Ectodermal cell (in vitro differentiated cells): ENCODE measurements at regions not wholly inside any gene's neighbourhood (a gene's known extent, or its start where the extent isn't known, plus 50 kb on each side); places are given as distances from the start of the nearest gene placed in this dataset.
A peak's percentile ranks its signal among the peaks of the same experiment; 100 is the strongest.

Experiments
- H3K27ac ChIP-seq: 2 replicates; pipeline ENCODE4 v1.7.0; 2013; ENCODE audit warnings: mild to moderate bottlenecking, low read depth, low read length; ENCODE audit not compliant: insufficient read depth, poor library complexity, severe bottlenecking
- H3K27me3 ChIP-seq: 2 replicates; pipeline ENCODE4 v1.7.0; 2013; ENCODE audit warnings: mild to moderate bottlenecking, low read length; ENCODE audit not compliant: insufficient read depth, control insufficient read depth, poor library complexity, severe bottlenecking
- H3K36me3 ChIP-seq: one replicate; pipeline ENCODE4 v1.7.0; 2013; ENCODE audit warnings: low read length; ENCODE audit not compliant: control insufficient read depth, insufficient read depth
- H3K4me1 ChIP-seq: one replicate; pipeline ENCODE4 v1.7.0; 2013; ENCODE audit warnings: low read length; ENCODE audit not compliant: control insufficient read depth, insufficient read depth
- H3K4me3 ChIP-seq: 2 replicates; pipeline ENCODE4 v1.7.0; 2013; ENCODE audit warnings: low read depth, low read length, control low read depth; ENCODE audit not compliant: insufficient read depth
- H3K9me3 ChIP-seq: 2 replicates; pipeline ENCODE4 v1.7.0; 2013; ENCODE audit warnings: mild to moderate bottlenecking, low read length, moderate library complexity; ENCODE audit not compliant: control insufficient read depth
- WGBS, 2 experiments: methylation state at CpG; one replicate each; pipeline ENCODE4 v1.1.7; 2013; ENCODE audit warnings: missing lambda C conversion rate in 2 of 2; 5-methylcytosine and 5-hydroxymethylcytosine counted together

- WGBS, 2 experiments: 84 to 92% methylated on average over 4 to 9 of the region's 10 CpGs
- Histone ChIP-seq H3K36me3 (no peaks in the 10 kb centered on the region), H3K4me3 (no peak overlapping the region), H3K27me3 (no peaks in the 10 kb centered on the region), H3K9me3 (no peaks in the 10 kb centered on the region), H3K4me1 (no peaks in the 10 kb centered on the region), H3K27ac (no peak overlapping the region)
Measured at GRCh38 chr3:150357923-150358607, 50.0 kb upstream of the TSC22D2 start.

GRCh38 chr3:150357140-150357539 is 51.0 kb upstream of the TSC22D2 start:
- H3K27ac ChIP-seq: no peak overlapping the region
- no peaks in the 10 kb centered on the region for H3K27me3 ChIP-seq
- H3K9me3 ChIP-seq: no peaks in the 10 kb centered on the region
- no peaks in the 10 kb centered on the region for H3K36me3 ChIP-seq
- H3K4me1 ChIP-seq: no peaks in the 10 kb centered on the region
- 92 to 94% methylated on average over 1 of the region's 1 CpG for WGBS, 2 experiments
- H3K4me3 ChIP-seq: no peak overlapping the region

DNA sequence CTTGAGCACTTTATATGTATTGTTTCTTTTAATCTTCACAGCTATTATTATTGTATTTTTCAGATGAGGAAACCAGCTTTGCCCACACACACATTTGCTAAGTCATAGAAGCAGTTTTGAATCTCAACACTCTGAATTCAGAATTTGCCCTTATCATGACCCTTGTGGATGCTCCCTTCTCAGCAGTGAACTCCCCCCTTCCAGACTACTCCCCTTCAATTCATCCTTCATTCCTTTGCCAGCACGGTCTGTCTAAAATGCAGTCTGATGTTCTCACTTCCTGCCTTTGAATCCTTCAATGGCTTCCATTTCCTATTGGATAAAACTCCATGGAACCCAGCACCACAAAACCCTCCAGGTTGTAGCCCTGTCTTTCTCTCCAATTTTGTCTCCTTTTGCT is 52.5 kb upstream of the TSC22D2 start:
- H3K9me3 ChIP-seq: no peaks in the 10 kb centered on the region
- 85 to 92% methylated on average over 1 of the region's 1 CpG for WGBS, 2 experiments
- no peaks in the 10 kb centered on the region for H3K36me3 ChIP-seq
- H3K27me3 ChIP-seq: no peaks in the 10 kb centered on the region
- H3K27ac ChIP-seq: no peak overlapping the region
- no peak overlapping the region for H3K4me3 ChIP-seq
- H3K4me1 ChIP-seq: no peaks in the 10 kb centered on the region

GRCh38 chr3:150352931-150353330 is 55.2 kb upstream of the TSC22D2 start:
- Histone ChIP-seq H3K4me3 (no peak overlapping the region), H3K27me3 (no peaks in the 10 kb centered on the region), H3K27ac (no peak overlapping the region), H3K36me3 (no peaks in the 10 kb centered on the region), H3K4me1 (peaks cover 6% of the 10 kb centered on the region), H3K9me3 (no peaks in the 10 kb centered on the region)
- WGBS, 2 experiments: 90% methylated on average over 1 to 4 of the region's 4 CpGs

DNA sequence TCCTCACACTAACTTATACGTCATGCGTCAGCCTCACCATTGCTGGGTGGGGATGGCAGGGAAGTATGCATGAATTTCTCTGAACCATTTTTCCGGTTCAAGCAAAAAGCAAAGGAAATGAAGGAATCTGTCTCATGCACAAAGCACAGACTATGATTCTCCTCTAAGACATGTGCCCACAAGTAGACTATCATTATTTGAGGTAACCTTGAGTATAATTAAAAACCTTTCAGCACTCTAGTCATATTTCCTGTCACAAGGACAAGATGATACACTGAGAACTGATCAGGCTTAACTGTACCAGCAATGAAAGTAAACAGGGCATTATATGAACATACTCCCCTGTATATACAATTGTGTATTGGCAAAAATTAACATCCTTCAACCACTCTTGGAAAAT is 56.7 kb upstream of the TSC22D2 start:
- no peak overlapping the region for H3K27ac ChIP-seq
- 92 to 94% methylated on average over 3 of the region's 3 CpGs for WGBS, 2 experiments

DNA sequence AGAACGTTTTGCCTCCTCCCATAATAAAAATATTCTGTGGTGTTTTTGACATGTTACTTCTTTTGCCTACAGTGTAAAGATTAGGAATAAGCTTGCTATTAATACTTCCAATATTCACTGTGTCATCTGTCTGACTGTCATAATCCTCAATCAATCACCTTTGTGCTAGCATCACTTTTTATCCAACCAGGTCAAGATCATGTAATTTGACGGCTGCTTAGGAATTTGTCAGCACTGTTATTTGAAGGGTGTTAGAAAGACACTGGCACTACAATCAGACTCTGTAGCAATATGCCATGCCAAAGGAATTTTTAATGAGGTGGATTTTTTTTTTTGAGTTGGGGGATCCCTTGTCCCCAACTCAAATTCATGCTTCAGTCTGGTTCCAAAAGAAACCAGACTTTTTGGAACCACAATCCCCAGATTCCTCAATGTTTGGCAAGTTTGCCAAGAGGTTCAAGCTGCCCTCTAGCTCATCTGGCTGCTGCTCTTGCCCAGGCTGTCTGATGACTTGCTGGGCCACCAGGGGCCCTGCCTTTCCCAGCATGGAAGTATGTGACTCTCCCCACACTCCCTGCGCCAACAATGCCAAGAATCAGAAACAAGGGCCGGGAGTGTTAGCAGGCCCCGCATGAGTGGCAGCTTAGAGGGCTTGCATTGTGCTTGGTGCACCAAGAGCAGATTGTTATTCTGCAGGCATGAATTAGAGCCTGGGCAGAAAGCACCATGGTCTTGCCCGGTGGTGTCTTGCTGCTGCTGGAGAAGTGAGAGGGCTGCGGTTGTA is 58.6 kb upstream of the TSC22D2 start:
- H3K36me3 ChIP-seq: no peaks in the 10 kb centered on the region
- H3K4me3 ChIP-seq: no peak overlapping the region
- H3K4me1 ChIP-seq: peaks cover 6% of the 10 kb centered on the region
- 44 to 49% methylated on average over 6 of the region's 7 CpGs for WGBS, 2 experiments
- peak overlapping the region; percentile 38 for H3K27ac ChIP-seq
- H3K9me3 ChIP-seq: no peaks in the 10 kb centered on the region
- H3K27me3 ChIP-seq: no peaks in the 10 kb centered on the region

More for the DNA sequence above, 56.7 kb upstream of the TSC22D2 start:
- Histone ChIP-seq H3K4me3 (no peak overlapping the region), H3K27me3 (no peaks in the 10 kb centered on the region), H3K4me1 (peaks cover 6% of the 10 kb centered on the region), H3K36me3 (no peaks in the 10 kb centered on the region), H3K9me3 (no peaks in the 10 kb centered on the region)

- Histone ChIP-seq H3K4me3 (no peak overlapping the region), H3K27ac (no peak overlapping the region), H3K36me3 (no peaks in the 10 kb centered on the region), H3K9me3 (no peaks in the 10 kb centered on the region), H3K4me1 (peaks cover 6% of the 10 kb centered on the region), H3K27me3 (no peaks in the 10 kb centered on the region)
- 63 to 64% methylated on average over 6 of the region's 6 CpGs for WGBS, 2 experiments
Measured at GRCh38 chr3:150348500-150348899, 59.6 kb upstream of the TSC22D2 start.

GRCh38 chr3:150346981-150347863 is 60.9 kb upstream of the TSC22D2 start:
- 90% methylated on average over 10 of the region's 10 CpGs for WGBS, 2 experiments
- Histone ChIP-seq H3K27me3 (no peaks in the 10 kb centered on the region), H3K4me1 (peaks cover 6% of the 10 kb centered on the region), H3K4me3 (no peak overlapping the region), H3K27ac (no peak overlapping the region), H3K36me3 (no peaks in the 10 kb centered on the region), H3K9me3 (no peaks in the 10 kb centered on the region)

GRCh38 chr3:150346266-150346665 is 61.8 kb upstream of the TSC22D2 start:
- no peaks in the 10 kb centered on the region for H3K36me3 ChIP-seq
- H3K27ac ChIP-seq: no peak overlapping the region
- WGBS, 2 experiments: 87 to 88% methylated on average over 5 to 6 of the region's 6 CpGs
- no peak overlapping the region for H3K4me3 ChIP-seq
- no peaks in the 10 kb centered on the region for H3K27me3 ChIP-seq
- peaks cover 6% of the 10 kb centered on the region for H3K4me1 ChIP-seq
- H3K9me3 ChIP-seq: no peaks in the 10 kb centered on the region

DNA sequence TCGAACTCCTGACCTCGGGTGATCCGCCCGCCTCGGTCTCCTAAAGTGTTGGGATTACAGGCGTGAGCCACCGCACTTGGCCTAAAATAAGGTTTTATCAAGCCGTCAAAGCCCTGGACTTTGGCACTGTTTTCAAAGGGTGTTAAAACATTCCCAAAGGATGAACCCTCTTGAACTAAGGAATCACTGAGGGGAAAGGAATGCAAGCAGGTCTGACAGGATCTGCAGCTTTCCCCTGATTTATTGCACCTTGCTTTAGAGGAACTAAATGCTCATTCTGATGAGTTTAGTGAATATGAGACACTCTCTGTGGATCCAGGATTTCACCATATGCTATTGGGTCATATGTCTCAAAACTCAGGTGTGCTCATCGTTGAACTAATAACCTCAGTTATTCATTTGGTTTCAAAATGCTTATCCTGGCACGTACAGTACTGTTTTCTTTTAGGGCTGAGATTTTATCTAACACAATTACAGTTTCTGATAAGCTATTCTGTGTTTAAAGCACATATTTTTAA is 63.0 kb upstream of the TSC22D2 start:
- no peak overlapping the region for H3K27ac ChIP-seq
- no peaks in the 10 kb centered on the region for H3K27me3 ChIP-seq
- H3K4me3 ChIP-seq: no peak overlapping the region
- no peaks in the 10 kb centered on the region for H3K36me3 ChIP-seq
- no peaks in the 10 kb centered on the region for H3K9me3 ChIP-seq
- H3K4me1 ChIP-seq: peaks cover 6% of the 10 kb centered on the region
- WGBS, 2 experiments: 88 to 89% methylated on average over 10 of the region's 10 CpGs
